ENCODE measurements at regions not wholly inside any gene's neighbourhood (a gene's known extent, or its start where the extent isn't known, plus 50 kb on each side); places are given as distances from the start of the nearest gene placed in this dataset.

DNA sequence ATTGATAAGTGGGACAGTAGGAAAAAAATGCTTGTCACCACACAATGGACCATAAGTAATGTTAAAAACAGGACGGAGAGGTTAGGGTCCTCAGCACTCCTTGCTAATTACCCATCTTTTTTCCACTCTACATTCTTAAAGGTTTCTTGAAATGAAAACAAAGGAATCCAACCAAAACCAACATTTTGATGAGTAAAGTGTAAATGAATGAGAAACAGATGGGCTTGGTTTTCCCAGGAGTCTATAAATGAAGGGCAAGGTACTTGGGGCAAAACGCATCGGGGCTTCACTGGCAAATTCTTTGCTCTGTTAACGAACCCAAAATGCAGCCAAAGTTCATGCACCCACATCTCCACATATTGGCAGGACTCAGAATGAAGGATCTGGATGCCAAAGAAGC is 129.2 kb upstream of the BMP4 start:
- Histone ChIP-seq H3K9me1 (ENCODE audit: control insufficient read depth, extremely low read depth, insufficient read depth, low read length) (no peaks in the 10 kb centered on the region), H3K27ac (ENCODE audit: control insufficient read depth, insufficient read depth, low read length) (no peak overlapping the region), H2AFZ (ENCODE audit: control insufficient read depth, low read length) (no peak overlapping the region), H4K20me1 (ENCODE audit: control insufficient read depth, extremely low read depth, insufficient read depth, low read length) (no peaks in the 10 kb centered on the region), H3K4me3 (ENCODE audit: control insufficient read depth in 2 of 3, extremely low read depth in 1 of 3, insufficient read depth in 2 of 3, low read depth in 1 of 3, low read length in 3 of 3) (no peak overlapping the region), H3K9me3 (ENCODE audit: control insufficient read depth, low read depth, low read length) (no peaks in the 10 kb centered on the region), H3K4me1 (ENCODE audit: control insufficient read depth, extremely low read depth, insufficient read depth, low read length) (no peaks in the 10 kb centered on the region), H3K4me2 (ENCODE audit: control insufficient read depth, extremely low read depth, insufficient read depth, low read depth, low read length) (no peak overlapping the region), H3K79me2 (ENCODE audit: control insufficient read depth, insufficient read depth, low read length) (no peaks in the 10 kb centered on the region), H3K27me3 (ENCODE audit: control insufficient read depth, extremely low read depth, insufficient read depth, low read length) (no peaks in the 10 kb centered on the region), H3K36me3 (ENCODE audit: control insufficient read depth in 2 of 2, extremely low read depth in 1 of 2, insufficient read depth in 2 of 2, low read length in 2 of 2) (no peaks in the 10 kb centered on the region), H3K9ac (ENCODE audit: control insufficient read depth, extremely low read depth, insufficient read depth, low read length) (no peak overlapping the region)
- DNase-seq (ENCODE audit: low read depth, low spot score) (no peak), FAIRE-seq (no peak)
- dilution Hi-C loops (cut with MboI; ENCODE audit: extremely low pct_ligation_motif_present, low sequenced_read_pairs), result no loop called here
- TF ChIP-seq, protein P1, sequence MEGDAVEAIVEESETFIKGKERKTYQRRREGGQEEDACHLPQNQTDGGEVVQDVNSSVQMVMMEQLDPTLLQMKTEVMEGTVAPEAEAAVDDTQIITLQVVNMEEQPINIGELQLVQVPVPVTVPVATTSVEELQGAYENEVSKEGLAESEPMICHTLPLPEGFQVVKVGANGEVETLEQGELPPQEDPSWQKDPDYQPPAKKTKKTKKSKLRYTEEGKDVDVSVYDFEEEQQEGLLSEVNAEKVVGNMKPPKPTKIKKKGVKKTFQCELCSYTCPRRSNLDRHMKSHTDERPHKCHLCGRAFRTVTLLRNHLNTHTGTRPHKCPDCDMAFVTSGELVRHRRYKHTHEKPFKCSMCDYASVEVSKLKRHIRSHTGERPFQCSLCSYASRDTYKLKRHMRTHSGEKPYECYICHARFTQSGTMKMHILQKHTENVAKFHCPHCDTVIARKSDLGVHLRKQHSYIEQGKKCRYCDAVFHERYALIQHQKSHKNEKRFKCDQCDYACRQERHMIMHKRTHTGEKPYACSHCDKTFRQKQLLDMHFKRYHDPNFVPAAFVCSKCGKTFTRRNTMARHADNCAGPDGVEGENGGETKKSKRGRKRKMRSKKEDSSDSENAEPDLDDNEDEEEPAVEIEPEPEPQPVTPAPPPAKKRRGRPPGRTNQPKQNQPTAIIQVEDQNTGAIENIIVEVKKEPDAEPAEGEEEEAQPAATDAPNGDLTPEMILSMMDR (optimal IDR thresholded peaks at IDR 0.05 in 1 of 3, IDR thresholded peaks at IDR 0.05 in 1 of 3, conservative IDR thresholded peaks at IDR 0.05 in 1 of 3; ENCODE audit: extremely low read depth in 1 of 3, insufficient read depth in 2 of 3, low read length in 3 of 3), result no peak
- no peak for TF ChIP-seq EZH2 (IDR thresholded peaks at IDR 0.05; ENCODE audit: low read length)

DNA sequence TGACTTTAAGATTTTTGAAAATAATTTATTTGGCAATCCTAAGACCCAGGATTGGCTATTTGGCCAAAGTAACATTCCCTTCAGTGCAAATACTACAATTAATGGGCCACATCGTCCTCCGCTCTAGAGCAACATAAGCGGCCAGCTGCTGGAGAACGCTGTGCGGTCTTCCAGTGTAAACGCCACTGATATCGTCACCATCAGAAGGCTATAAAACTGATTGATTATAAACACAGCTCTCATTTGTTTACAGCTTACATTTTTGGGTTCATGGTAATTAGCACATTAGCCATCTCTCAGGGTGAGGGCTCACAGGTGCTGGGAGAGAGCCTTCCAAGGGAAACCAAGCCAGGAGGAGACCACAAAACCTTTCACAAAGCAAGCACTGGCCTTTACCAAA is 130.1 kb upstream of the BMP4 start:
- dilution Hi-C loops (cut with MboI; ENCODE audit: extremely low pct_ligation_motif_present, low sequenced_read_pairs), result no loop called here
- H3K9me3 ChIP-seq (ENCODE audit: control insufficient read depth, low read depth, low read length), result no peaks in the 10 kb centered on the region
- no peaks in the 10 kb centered on the region for H3K27me3 ChIP-seq (ENCODE audit: control insufficient read depth, extremely low read depth, insufficient read depth, low read length)
- no peaks in the 10 kb centered on the region for H3K9me1 ChIP-seq (ENCODE audit: control insufficient read depth, extremely low read depth, insufficient read depth, low read length)
- TF ChIP-seq, protein P1 (optimal IDR thresholded peaks at IDR 0.05 in 1 of 3, IDR thresholded peaks at IDR 0.05 in 1 of 3, conservative IDR thresholded peaks at IDR 0.05 in 1 of 3; ENCODE audit: extremely low read depth in 1 of 3, insufficient read depth in 2 of 3, low read length in 3 of 3), result no peak
- TF ChIP-seq EZH2 (IDR thresholded peaks at IDR 0.05; ENCODE audit: low read length), result no peak
- no peak overlapping the region for H3K9ac ChIP-seq (ENCODE audit: control insufficient read depth, extremely low read depth, insufficient read depth, low read length)
- H3K79me2 ChIP-seq (ENCODE audit: control insufficient read depth, insufficient read depth, low read length), result no peaks in the 10 kb centered on the region
- FAIRE-seq (no peak), DNase-seq (ENCODE audit: low read depth, low spot score) (no peak)
- H4K20me1 ChIP-seq (ENCODE audit: control insufficient read depth, extremely low read depth, insufficient read depth, low read length), result no peaks in the 10 kb centered on the region
- H3K27ac ChIP-seq (ENCODE audit: control insufficient read depth, insufficient read depth, low read length), result no peak overlapping the region
- H3K4me1 ChIP-seq (ENCODE audit: control insufficient read depth, extremely low read depth, insufficient read depth, low read length), result no peaks in the 10 kb centered on the region
- H2AFZ ChIP-seq (ENCODE audit: control insufficient read depth, low read length), result no peak overlapping the region
- no peak overlapping the region for H3K4me2 ChIP-seq (ENCODE audit: control insufficient read depth, extremely low read depth, insufficient read depth, low read depth, low read length)
- no peak overlapping the region for H3K4me3 ChIP-seq (ENCODE audit: control insufficient read depth in 2 of 3, extremely low read depth in 1 of 3, insufficient read depth in 2 of 3, low read depth in 1 of 3, low read length in 3 of 3)
- no peaks in the 10 kb centered on the region for H3K36me3 ChIP-seq (ENCODE audit: control insufficient read depth in 2 of 2, extremely low read depth in 1 of 2, insufficient read depth in 2 of 2, low read length in 2 of 2)
